Cardiac septum (tissue), 1 donor: ENCODE measurements at regions not wholly inside any gene's neighbourhood (a gene's known extent, or its start where the extent isn't known, plus 50 kb on each side); places are given as distances from the start of the nearest gene placed in this dataset.

Experiments used
- DNase-seq: peaks from one replicate; pipeline ENCODE4 v3.0.0-alpha.2; 2020; ENCODE audit warnings: low spot score
- intact Hi-C: fragments of 100-400 bp; cut with DNase I; formaldehyde crosslinking; loops from one replicate; pipeline ENCODE4 v1.14.0; 2022
- donor health status: DM: no; HTN: no; CAD: no.

- intact Hi-C loops = no loop called here
- DNase-seq = no peak
Observed at GRCh38 chr6:147103007-147103406, 101.2 kb upstream of the STXBP5 start.

GRCh38 chr6:147103694-147104093, 100.5 kb upstream of the STXBP5 start:
- no peak for DNase-seq
- intact Hi-C loops = no loop called here

DNA sequence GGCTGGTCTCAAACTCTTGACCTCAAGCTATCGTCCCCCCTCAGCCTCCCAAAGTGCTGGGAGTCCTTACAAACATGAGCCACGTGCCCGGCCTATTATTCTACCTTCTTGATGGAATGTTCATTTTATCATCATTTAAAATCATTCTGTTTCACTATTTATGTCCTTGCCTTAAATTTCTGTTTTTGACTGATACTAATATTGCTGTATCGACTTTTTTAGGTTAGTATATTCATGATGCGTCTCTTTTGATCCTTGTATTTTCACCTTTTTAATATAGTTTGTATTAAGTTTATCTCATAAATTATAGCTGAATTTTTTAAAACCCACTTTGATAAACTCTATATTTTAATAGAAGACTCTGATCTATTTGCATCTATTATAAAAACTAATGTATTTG, 98.4 kb upstream of the STXBP5 start:
- no peak for DNase-seq
- intact Hi-C loops = no loop called here

DNA sequence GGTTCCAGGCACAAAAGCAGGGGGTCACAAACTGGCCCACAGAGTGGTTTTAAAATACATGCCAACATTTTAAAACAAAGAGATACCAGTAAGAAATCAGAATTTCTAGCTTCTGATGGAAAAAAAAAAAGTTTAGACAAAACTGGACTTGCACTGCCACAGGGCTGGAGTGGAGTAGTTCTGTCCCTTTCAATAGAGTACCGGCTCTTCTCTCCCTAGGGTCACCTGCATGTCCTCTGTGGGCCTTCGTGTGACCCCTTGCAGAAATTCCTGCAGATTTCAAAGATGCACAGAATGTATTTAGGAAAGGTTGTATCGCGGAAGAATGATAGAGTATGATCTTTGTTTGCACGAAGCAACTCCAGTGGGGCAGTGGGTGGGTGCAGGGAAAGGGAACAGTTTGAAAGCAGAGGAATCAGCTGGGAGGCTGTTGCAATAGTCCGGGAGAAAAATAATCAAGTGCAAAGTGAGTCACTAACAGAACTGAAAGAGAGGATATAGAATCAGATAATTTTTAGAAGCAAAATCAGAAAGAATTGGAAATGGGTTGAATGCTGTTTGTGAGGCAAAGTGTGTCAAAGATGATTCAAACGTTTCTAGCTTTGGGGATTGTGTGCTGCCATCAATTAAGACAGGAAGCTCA, 97.3 kb upstream of the STXBP5 start:
- intact Hi-C loops = no loop called here
- no peak for DNase-seq

GRCh38 chr6:147108259-147108910, 95.8 kb upstream of the STXBP5 start:
- DNase-seq = no peak
- intact Hi-C loops = no loop called here

DNA sequence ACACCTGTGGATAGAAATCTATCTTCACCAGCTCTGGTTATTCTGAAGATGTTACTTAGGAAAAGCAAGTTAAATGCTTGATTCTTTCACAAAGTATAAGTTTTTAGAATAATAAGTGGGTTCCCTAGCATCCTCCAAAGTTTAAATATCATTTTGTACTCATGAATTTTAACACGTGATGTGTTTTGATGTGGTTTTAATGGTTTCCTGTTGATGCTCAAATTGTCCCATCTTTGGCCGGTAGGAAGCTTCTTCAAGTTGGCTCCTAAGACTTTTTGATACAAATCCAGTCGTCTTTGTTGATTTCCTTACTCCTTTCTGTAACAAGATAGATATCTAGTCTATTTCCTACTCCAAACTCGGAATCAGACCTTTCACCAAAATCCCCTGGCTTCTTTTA, 94.5 kb upstream of the STXBP5 start:
- intact Hi-C loops = no loop called here
- DNase-seq = no peak

DNA sequence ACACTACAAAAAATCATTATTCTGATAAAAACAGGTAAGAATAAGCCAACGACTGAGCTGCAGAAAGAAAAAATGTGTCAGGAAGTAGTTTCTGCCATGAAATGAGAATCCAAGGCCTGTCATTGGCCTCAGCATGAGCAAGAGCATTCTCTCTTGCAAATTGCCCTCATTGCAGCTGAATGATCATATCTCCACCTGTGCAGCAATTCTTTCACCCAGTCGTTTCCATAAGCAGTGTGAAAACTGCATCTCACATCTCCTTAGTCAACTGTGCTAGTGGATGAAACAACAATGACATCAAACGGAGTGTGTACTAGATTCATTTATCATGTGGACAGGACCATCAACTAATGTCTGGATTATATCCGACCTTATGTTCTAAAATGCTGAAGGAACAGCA, 88.2 kb upstream of the STXBP5 start:
- intact Hi-C loops = no loop called here
- DNase-seq = no peak

DNA sequence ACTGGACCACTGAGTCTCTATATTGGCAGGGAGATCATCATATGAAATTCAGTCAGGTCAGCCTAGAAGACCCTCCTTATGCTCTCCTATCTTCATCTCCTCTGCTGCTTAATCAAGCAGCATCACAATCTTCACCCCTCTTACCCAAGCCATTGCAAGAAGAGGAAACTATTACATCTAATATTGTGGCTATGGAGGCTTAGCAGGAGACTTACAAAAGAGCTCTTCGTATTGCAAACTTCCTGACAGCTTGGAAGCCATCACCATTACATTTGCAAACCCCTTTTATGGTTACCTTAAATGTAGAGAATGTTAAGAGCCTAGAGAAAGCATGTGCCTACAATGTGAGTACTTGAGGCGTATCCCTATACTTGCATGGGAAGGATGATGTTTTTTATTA, 87.2 kb upstream of the STXBP5 start:
- no peak for DNase-seq
- intact Hi-C loops = no loop called here

- DNase-seq = no peak
- intact Hi-C loops = no loop called here
Observed at GRCh38 chr6:147117580-147117979, 86.6 kb upstream of the STXBP5 start.

GRCh38 chr6:147119310-147119709, 84.9 kb upstream of the STXBP5 start:
- DNase-seq = no peak
- intact Hi-C loops = no loop called here

GRCh38 chr6:147122823-147123222, 81.4 kb upstream of the STXBP5 start:
- DNase-seq = no peak
- intact Hi-C loops = no loop called here

DNA sequence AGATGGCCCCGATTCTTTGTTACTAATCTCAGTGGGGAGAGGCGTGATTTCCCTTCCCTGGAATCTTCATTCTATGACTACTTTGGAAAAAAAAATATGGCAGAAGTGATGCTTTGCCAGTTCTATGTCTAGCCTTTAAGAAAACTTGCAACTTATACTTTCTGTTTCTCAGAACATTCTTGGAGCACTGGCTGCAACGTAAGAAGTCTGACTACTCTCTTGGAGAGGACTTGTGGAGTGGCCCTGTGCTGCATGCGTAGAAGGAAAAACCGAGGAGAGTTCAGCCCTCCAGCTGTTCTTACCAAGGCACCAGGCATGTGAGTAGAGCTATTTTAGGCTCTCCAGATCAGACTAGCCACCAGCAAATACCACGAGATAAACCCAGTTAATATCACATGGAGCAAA, 77.6 kb upstream of the STXBP5 start:
- intact Hi-C loops = no loop called here
- DNase-seq = no peak

- intact Hi-C loops = no loop called here
- DNase-seq = no peak
Observed at GRCh38 chr6:147127587-147127986, 76.6 kb upstream of the STXBP5 start.

GRCh38 chr6:147128056-147128455, 76.2 kb upstream of the STXBP5 start:
- DNase-seq = no peak
- intact Hi-C loops = no loop called here

GRCh38 chr6:147131532-147132128, 72.6 kb upstream of the STXBP5 start:
- DNase-seq = no peak
- intact Hi-C loops = loop anchor here (5.0 kb wide), 1 partner anchor 71 kb away; the partner anchor contains the start of gene STXBP5

GRCh38 chr6:147132889-147133288, 71.3 kb upstream of the STXBP5 start:
- intact Hi-C loops = loop anchor here (5.0 kb wide), 1 partner anchor 69 kb away; the partner anchor contains the start of gene STXBP5
- DNase-seq = no peak

DNA sequence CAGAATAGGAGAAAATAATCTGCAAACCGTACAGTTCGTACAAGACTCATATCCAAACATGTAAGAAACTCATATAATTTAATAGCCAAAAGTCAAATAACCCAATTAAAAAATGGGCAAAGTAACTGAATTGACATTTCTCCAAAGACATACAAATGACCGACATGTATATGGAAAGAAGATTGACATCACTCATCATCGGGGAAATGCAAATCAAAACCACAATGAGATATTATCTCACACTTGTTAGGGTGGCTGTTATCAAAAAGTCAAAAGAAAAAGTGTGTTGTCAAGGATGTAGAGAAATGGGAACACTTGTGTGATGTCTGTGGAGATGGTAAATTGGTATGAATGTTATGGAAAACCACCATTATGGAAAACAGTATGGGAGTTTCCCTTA, 70.5 kb upstream of the STXBP5 start:
- no peak for DNase-seq
- intact Hi-C loops = loop anchor here (5.0 kb wide), 1 partner anchor 69 kb away; the partner anchor contains the start of gene STXBP5

DNA sequence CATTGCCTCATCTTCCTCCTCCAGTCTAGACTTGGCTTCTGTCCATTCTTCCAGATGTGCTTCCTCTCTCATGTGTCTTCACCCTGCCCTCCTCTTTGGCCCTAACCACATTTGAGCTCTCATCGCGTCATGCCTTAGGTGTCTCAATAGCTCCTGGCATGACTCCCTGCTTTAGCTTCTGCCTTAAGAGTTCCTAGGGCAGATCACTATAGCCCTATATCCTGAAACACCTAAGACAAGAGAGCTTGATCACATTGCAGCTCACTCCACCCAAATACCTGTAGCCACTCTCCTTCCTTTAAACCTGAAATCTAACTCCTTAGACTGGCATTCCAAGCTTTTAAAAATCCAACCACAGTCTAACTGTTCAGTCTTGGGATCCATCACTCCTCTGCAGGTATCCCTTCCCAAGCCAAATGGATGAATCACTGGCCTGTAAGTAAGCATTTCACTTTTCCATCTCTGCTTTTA, 69.0 kb upstream of the STXBP5 start:
- intact Hi-C loops = no loop called here
- no peak for DNase-seq

DNA sequence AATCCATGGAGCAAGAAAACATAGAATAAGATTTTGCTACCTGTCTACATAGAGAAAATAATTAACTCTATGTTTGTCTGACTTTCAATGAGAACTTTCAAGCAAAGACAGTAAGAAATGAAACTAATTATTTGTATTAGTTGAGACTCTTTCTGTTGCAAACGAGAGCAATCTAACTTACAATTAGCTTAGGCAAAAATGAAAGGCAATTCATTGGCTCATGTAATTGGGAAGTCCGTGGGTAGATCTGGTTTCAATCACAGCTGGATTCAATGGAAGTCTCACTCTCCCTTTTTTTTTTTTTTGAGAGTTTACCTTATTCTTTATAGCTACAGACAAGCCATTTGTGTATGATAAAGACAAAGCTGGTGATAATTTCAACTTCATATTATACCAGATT, 68.2 kb upstream of the STXBP5 start:
- DNase-seq = no peak
- intact Hi-C loops = no loop called here

- intact Hi-C loops = no loop called here
- no peak for DNase-seq
Observed at GRCh38 chr6:147137986-147138385, 66.2 kb upstream of the STXBP5 start.

DNA sequence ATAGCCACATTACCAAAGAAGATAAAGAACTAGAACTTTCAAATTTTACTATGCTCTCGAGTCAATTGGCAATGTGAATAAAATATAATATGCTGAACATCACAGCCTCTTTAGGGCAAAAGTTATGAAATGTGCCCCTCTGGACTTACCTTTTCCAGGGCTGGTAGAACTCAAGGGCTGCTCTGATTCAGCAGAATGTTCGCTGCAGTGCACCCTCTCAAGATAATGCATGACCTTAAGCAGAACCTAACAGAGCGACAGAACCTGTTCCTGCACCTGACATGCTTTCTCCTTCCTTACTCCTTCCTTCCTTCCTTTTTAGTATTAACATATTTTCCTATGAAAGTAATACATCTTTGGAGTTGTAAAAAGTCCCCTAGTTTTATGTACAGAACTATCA, 65.4 kb upstream of the STXBP5 start:
- no peak for DNase-seq
- intact Hi-C loops = no loop called here
